ENCODE measurements at regions not wholly inside any gene's neighbourhood (a gene's known extent, or its start where the extent isn't known, plus 50 kb on each side); places are given as distances from the start of the nearest gene placed in this dataset.

DNA sequence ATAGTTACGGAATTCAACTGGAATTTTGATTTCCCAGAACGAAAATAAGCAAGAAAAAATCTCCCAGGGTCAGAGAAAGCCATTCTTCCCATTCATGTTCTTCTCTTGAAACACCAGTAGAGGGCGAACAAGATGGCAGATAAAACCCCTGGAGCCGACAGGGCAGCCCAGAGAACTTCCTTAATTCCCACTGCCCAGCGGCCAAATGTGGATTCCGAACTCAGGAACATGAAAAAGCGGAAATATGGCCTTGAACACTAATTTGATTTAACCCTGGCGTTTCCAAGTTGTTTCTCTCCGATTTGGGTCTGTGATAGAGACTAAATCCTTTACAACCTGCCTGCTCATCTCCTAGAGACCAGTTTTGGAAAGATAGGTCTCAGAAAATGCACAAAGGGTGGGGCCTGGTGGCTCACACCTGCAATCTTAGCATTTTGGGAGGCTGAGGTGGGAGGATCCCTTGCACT lies 100.7 kb upstream of the WAC start:
- H3K27me3 ChIP-seq (ENCODE audit: control insufficient read depth, extremely low read depth, insufficient read depth, low read length): no peaks in the 10 kb centered on the region
- DNase-seq (ENCODE audit: low read depth, low spot score) (peak; percentile 4), FAIRE-seq (peak; percentile 74)
- H2AFZ ChIP-seq (ENCODE audit: control insufficient read depth, low read length): peak overlapping the region; percentile 69
- H3K4me1 ChIP-seq (ENCODE audit: control insufficient read depth, extremely low read depth, insufficient read depth, low read length): no peaks in the 10 kb centered on the region
- H3K4me2 ChIP-seq (ENCODE audit: control insufficient read depth, extremely low read depth, insufficient read depth, low read depth, low read length): peak overlapping the region; percentile 64
- no peaks in the 10 kb centered on the region for H3K79me2 ChIP-seq (ENCODE audit: control insufficient read depth, insufficient read depth, low read length)
- peak; percentile 63 to 75 (median 70) for TF ChIP-seq CTCF (optimal IDR thresholded peaks at IDR 0.05 in 1 of 3, IDR thresholded peaks at IDR 0.05 in 1 of 3, conservative IDR thresholded peaks at IDR 0.05 in 1 of 3; ENCODE audit: extremely low read depth in 1 of 3, insufficient read depth in 2 of 3, low read length in 3 of 3)
- TF ChIP-seq EZH2 (IDR thresholded peaks at IDR 0.05; ENCODE audit: low read length): no peak
- dilution Hi-C loops (cut with MboI; ENCODE audit: extremely low pct_ligation_motif_present, low sequenced_read_pairs): no loop called here
- H3K9ac ChIP-seq (ENCODE audit: control insufficient read depth, extremely low read depth, insufficient read depth, low read length): no peak overlapping the region
- H4K20me1 ChIP-seq (ENCODE audit: control insufficient read depth, extremely low read depth, insufficient read depth, low read length): no peaks in the 10 kb centered on the region
- H3K9me1 ChIP-seq (ENCODE audit: control insufficient read depth, extremely low read depth, insufficient read depth, low read length): no peaks in the 10 kb centered on the region
- no peak overlapping the region for H3K27ac ChIP-seq (ENCODE audit: control insufficient read depth, insufficient read depth, low read length)
- H3K9me3 ChIP-seq (ENCODE audit: control insufficient read depth, low read depth, low read length): no peaks in the 10 kb centered on the region
- H3K36me3 ChIP-seq (ENCODE audit: control insufficient read depth in 2 of 2, extremely low read depth in 1 of 2, insufficient read depth in 2 of 2, low read length in 2 of 2): no peaks in the 10 kb centered on the region
- no peak overlapping the region for H3K4me3 ChIP-seq (ENCODE audit: control insufficient read depth in 2 of 3, extremely low read depth in 1 of 3, insufficient read depth in 2 of 3, low read depth in 1 of 3, low read length in 3 of 3)

DNA sequence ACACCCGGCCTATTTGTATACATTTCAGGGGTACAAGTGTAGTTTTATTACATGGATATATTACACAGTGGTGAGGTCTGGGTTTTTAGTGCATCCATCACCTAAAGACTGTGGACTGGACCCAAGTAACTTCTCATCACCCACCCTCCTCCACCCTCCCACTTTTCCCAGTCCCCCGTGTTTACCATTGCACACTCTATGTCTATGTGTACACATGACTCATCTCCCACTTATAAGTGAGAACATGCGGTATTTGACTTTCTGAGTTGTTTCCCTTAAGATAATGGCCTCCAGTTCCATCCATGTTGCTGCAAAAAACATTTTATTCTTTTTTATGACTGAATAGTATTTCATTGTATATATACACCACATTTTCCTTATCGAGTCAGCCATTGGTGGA lies 98.9 kb upstream of the WAC start:
- H3K36me3 ChIP-seq (ENCODE audit: control insufficient read depth in 2 of 2, extremely low read depth in 1 of 2, insufficient read depth in 2 of 2, low read length in 2 of 2): no peaks in the 10 kb centered on the region
- no peaks in the 10 kb centered on the region for H3K9me3 ChIP-seq (ENCODE audit: control insufficient read depth, low read depth, low read length)
- no peak overlapping the region for H3K4me2 ChIP-seq (ENCODE audit: control insufficient read depth, extremely low read depth, insufficient read depth, low read depth, low read length)
- no peak overlapping the region for H3K4me3 ChIP-seq (ENCODE audit: control insufficient read depth in 2 of 3, extremely low read depth in 1 of 3, insufficient read depth in 2 of 3, low read depth in 1 of 3, low read length in 3 of 3)
- H3K9me1 ChIP-seq (ENCODE audit: control insufficient read depth, extremely low read depth, insufficient read depth, low read length): no peaks in the 10 kb centered on the region
- no peaks in the 10 kb centered on the region for H4K20me1 ChIP-seq (ENCODE audit: control insufficient read depth, extremely low read depth, insufficient read depth, low read length)
- no peak overlapping the region for H3K9ac ChIP-seq (ENCODE audit: control insufficient read depth, extremely low read depth, insufficient read depth, low read length)
- H3K27me3 ChIP-seq (ENCODE audit: control insufficient read depth, extremely low read depth, insufficient read depth, low read length): no peaks in the 10 kb centered on the region
- TF ChIP-seq CTCF (optimal IDR thresholded peaks at IDR 0.05 in 1 of 3, IDR thresholded peaks at IDR 0.05 in 1 of 3, conservative IDR thresholded peaks at IDR 0.05 in 1 of 3; ENCODE audit: extremely low read depth in 1 of 3, insufficient read depth in 2 of 3, low read length in 3 of 3) (no peak), EZH2 (IDR thresholded peaks at IDR 0.05; ENCODE audit: low read length) (no peak)
- dilution Hi-C loops (cut with MboI; ENCODE audit: extremely low pct_ligation_motif_present, low sequenced_read_pairs): no loop called here
- FAIRE-seq (no peak), DNase-seq (ENCODE audit: low read depth, low spot score) (no peak)
- H3K79me2 ChIP-seq (ENCODE audit: control insufficient read depth, insufficient read depth, low read length): no peaks in the 10 kb centered on the region
- H3K27ac ChIP-seq (ENCODE audit: control insufficient read depth, insufficient read depth, low read length): no peak overlapping the region
- no peaks in the 10 kb centered on the region for H3K4me1 ChIP-seq (ENCODE audit: control insufficient read depth, extremely low read depth, insufficient read depth, low read length)
- no peak overlapping the region for H2AFZ ChIP-seq (ENCODE audit: control insufficient read depth, low read length)

Data from keratinocyte (primary cell).